B cell (primary cell): ENCODE measurements at regions not wholly inside any gene's neighbourhood (a gene's known extent, or its start where the extent isn't known, plus 50 kb on each side); places are given as distances from the start of the nearest gene placed in this dataset.

ENCODE experiments used
- ATAC-seq: fragments of 200-7000 bp; cut with Tn5 transposase; one replicate; pipeline ENCODE4 v1.10.0; 2021; ENCODE audit warnings: low read depth, mild to moderate bottlenecking, moderate number of reproducible peaks, moderate library complexity
- CTCF ChIA-PET: fragments of 350-600 bp; sonication (Branson Sonifier 250); formaldehyde crosslinking; loops from one replicate; lab custom pipeline; 2021; ENCODE audit warnings: antibody characterized with exemption, inconsistent platforms; lab: Charles Lee
- POLR2A ChIA-PET: fragments of 350-600 bp; sonication (Branson Sonifier 250); formaldehyde crosslinking; loops from one replicate; lab custom pipeline; 2021; ENCODE audit warnings: antibody characterized with exemption; lab: Charles Lee
- DNase-seq: peaks from one replicate; pipeline ENCODE4 v3.0.0; 2013
- H2AFZ ChIP-seq: 2 replicates; pipeline ENCODE4 v1.6.1; 2012; ENCODE audit warnings: mild to moderate bottlenecking, low read depth, low read length; ENCODE audit not compliant: insufficient read depth, poor library complexity, severe bottlenecking
- H3K27ac ChIP-seq, 2 donors: 1 replicate in 1 of 2; 2 replicates in 1 of 2; pipeline ENCODE4 v1.5.1; 2012 to 2013; ENCODE audit warnings: low read length in 2 of 2, mild to moderate bottlenecking in 2 of 2, moderate library complexity in 1 of 2
- H3K27me3 ChIP-seq, 4 experiments: fragments of 200-600 bp in 1 of 4; sonication (generic) in 1 of 4; replicated peaks in 1 of 4; 1 replicate in 2 of 4; 2 replicates in 2 of 4; pipeline versions ENCODE4 v1.6.1 to v1.7.0; 2013 to 2016; ENCODE audit warnings: low read length in 3 of 4, mild to moderate bottlenecking in 2 of 4, mixed read lengths in 1 of 4, moderate library complexity in 1 of 4; ENCODE audit not compliant: insufficient read depth in 4 of 4, control insufficient read depth in 3 of 4; ENCODE audit errors: control extremely low read depth in 1 of 4
- H3K36me3 ChIP-seq, 2 experiments: replicated peaks in 1 of 2; 1 replicate in 1 of 2; 2 replicates in 1 of 2; pipeline versions ENCODE4 v1.6.1 to v1.7.1; 2013; ENCODE audit warnings: low read length in 1 of 2; ENCODE audit not compliant: insufficient read depth in 2 of 2, control insufficient read depth in 1 of 2; ENCODE audit errors: control extremely low read depth in 1 of 2, extremely low read depth in 1 of 2
- H3K4me1 ChIP-seq, 2 donors: fragments of 200-600 bp in 1 of 2; sonication (generic) in 1 of 2; 1 replicate in 1 of 2; 2 replicates in 1 of 2; pipeline versions ENCODE4 v1.5.1 to v1.6.1; 2013 to 2017; ENCODE audit warnings: low read length in 2 of 2; ENCODE audit not compliant: control insufficient read depth in 2 of 2, insufficient read depth in 2 of 2
- H3K4me2 ChIP-seq: replicated peaks from 2 replicates; pipeline ENCODE3; 2012; ENCODE audit warnings: mild to moderate bottlenecking, low read depth, low read length; ENCODE audit not compliant: poor library complexity, severe bottlenecking
- H3K4me3 ChIP-seq, 5 experiments: fragments of 200-600 bp in 1 of 5; sonication (generic) in 1 of 5; 1 replicate in 3 of 5; 2 replicates in 2 of 5; pipeline versions ENCODE4 v1.5.1 to v1.7.0; 2011 to 2016; ENCODE audit warnings: low read length in 4 of 5, mild to moderate bottlenecking in 4 of 5, low read depth in 2 of 5, control low read depth in 1 of 5, moderate library complexity in 1 of 5; ENCODE audit not compliant: insufficient read depth in 1 of 5; ENCODE audit errors: control extremely low read depth in 1 of 5, extremely low read depth in 1 of 5
- H3K79me2 ChIP-seq: fragments of 200-600 bp; sonication (generic); one replicate; pipeline ENCODE4 v1.6.0; 2016; ENCODE audit warnings: low read length; ENCODE audit not compliant: control insufficient read depth, insufficient read depth
- H3K9ac ChIP-seq: fragments of 200-600 bp; sonication (generic); 2 replicates; pipeline ENCODE4 v1.6.1; 2017; ENCODE audit warnings: mild to moderate bottlenecking, low read length, moderate library complexity
- H3K9me3 ChIP-seq, 3 donors: one replicate each; pipeline versions ENCODE4 v1.6.1 to v1.7.1; 2013; ENCODE audit warnings: low read length in 2 of 3; ENCODE audit not compliant: control insufficient read depth in 2 of 3, insufficient read depth in 1 of 3; ENCODE audit errors: control extremely low read depth in 1 of 3
- H4K20me1 ChIP-seq: 2 replicates; pipeline ENCODE4 v1.6.0; 2012; ENCODE audit warnings: mild to moderate bottlenecking, low read length; ENCODE audit not compliant: insufficient read depth, control insufficient read depth, poor library complexity, severe bottlenecking
- H3K27ac Mint-ChIP-seq: one replicate; pipeline ENCODE4 v1.8.0; 2021; ENCODE audit warnings: mixed read lengths
- H3K27me3 Mint-ChIP-seq: one replicate; pipeline ENCODE4 v1.8.0; 2021; ENCODE audit warnings: mixed read lengths
- H3K4me1 Mint-ChIP-seq: one replicate; pipeline ENCODE4 v1.8.0; 2021; ENCODE audit warnings: mixed read lengths
- H3K4me3 Mint-ChIP-seq: one replicate; pipeline ENCODE4 v1.8.0; 2021; ENCODE audit warnings: mixed read lengths
- H3K9me3 Mint-ChIP-seq: one replicate; pipeline ENCODE4 v1.8.0; 2022; ENCODE audit warnings: mixed read lengths; ENCODE audit not compliant: insufficient read depth
- EZH2 ChIP-seq: IDR thresholded peaks from 2 replicates; pipeline ENCODE4 v1.6.1; 2012; ENCODE audit warnings: borderline replicate concordance, low read depth, mild to moderate bottlenecking, moderate library complexity, low read length; ENCODE audit not compliant: insufficient read depth, poor library complexity, severe bottlenecking
- WGBS: methylation state at CpG from one replicate; pipeline ENCODE4 v1.1.5; 2013; ENCODE audit warnings: missing lambda C conversion rate; ENCODE audit not compliant: insufficient coverage; 5-methylcytosine and 5-hydroxymethylcytosine counted together
- intact Hi-C: fragments of 100-400 bp; cut with micrococcal nuclease; formaldehyde crosslinking; loops from one replicate; pipeline ENCODE4 v1.10.0; 2022
- TF ChIP-seq, protein P1 (sequence below): fragments of 200-600 bp; IDR thresholded peaks from one replicate; pipeline ENCODE4 v1.8.0; 2022; ENCODE audit warnings: antibody characterized with exemption, mild to moderate bottlenecking

DNA sequence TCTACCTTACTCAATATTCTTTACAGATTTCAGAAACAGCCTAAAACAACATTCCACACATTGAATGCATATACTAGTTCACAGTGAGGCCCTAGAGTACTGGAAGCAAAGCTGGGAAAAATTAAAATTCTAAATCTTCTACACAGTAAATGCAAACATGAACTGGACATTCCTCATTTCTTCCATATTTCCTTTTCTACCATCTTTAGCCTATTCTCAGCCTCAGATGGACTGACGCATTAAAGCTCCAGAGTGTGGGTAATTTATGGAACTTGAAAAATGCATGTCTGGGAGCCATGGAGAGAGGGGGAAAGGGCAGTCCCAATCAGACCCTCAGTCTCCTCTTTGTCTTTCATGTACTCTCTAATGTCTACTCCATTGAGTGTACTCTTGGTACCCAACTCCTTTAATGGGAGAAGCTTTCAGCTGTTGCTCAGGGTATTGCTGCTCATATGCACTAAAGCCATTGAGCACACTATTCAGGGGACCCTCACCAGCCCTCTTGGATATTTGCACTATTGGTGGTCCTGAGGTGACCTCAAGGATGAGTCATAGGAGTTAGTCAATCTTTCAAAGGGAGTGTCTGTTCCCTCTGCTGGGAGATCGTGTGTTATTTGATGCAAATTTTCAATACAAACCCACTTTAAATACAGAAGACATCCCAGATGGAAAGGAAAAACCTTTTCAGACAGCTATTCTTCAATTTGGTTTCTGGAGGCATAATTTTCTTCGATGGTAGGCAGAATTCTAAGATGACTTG is 83.3 kb upstream of the KCNJ15 start:
- no peaks in the 10 kb centered on the region for H3K4me1 Mint-ChIP-seq
- Histone ChIP-seq H4K20me1 (no peaks in the 10 kb centered on the region), H2AFZ (no peak overlapping the region), H3K9me3 (no peaks in the 10 kb centered on the region), H3K4me3 (no peak overlapping the region), H3K79me2 (no peaks in the 10 kb centered on the region), H3K27me3 (no peaks in the 10 kb centered on the region), H3K4me2 (no peak overlapping the region), H3K27ac (no peak overlapping the region), H3K4me1 (no peaks in the 10 kb centered on the region), H3K36me3 (no peaks in the 10 kb centered on the region), H3K9ac (no peak overlapping the region)
- WGBS = no CpG with 5 or more reads among the region's 3 CpGs
- no peaks in the 10 kb centered on the region for H3K9me3 Mint-ChIP-seq
- no peaks in the 10 kb centered on the region for H3K27me3 Mint-ChIP-seq
- CTCF ChIA-PET = no interaction called here
- intact Hi-C loops = no loop called here
- no peak overlapping the region for H3K4me3 Mint-ChIP-seq
- TF ChIP-seq, protein P1, sequence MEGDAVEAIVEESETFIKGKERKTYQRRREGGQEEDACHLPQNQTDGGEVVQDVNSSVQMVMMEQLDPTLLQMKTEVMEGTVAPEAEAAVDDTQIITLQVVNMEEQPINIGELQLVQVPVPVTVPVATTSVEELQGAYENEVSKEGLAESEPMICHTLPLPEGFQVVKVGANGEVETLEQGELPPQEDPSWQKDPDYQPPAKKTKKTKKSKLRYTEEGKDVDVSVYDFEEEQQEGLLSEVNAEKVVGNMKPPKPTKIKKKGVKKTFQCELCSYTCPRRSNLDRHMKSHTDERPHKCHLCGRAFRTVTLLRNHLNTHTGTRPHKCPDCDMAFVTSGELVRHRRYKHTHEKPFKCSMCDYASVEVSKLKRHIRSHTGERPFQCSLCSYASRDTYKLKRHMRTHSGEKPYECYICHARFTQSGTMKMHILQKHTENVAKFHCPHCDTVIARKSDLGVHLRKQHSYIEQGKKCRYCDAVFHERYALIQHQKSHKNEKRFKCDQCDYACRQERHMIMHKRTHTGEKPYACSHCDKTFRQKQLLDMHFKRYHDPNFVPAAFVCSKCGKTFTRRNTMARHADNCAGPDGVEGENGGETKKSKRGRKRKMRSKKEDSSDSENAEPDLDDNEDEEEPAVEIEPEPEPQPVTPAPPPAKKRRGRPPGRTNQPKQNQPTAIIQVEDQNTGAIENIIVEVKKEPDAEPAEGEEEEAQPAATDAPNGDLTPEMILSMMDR = no peak
- no peak for TF ChIP-seq EZH2
- POLR2A ChIA-PET = no interaction called here
- ATAC-seq = no peak
- DNase-seq = no peak
- no peak overlapping the region for H3K27ac Mint-ChIP-seq

DNA sequence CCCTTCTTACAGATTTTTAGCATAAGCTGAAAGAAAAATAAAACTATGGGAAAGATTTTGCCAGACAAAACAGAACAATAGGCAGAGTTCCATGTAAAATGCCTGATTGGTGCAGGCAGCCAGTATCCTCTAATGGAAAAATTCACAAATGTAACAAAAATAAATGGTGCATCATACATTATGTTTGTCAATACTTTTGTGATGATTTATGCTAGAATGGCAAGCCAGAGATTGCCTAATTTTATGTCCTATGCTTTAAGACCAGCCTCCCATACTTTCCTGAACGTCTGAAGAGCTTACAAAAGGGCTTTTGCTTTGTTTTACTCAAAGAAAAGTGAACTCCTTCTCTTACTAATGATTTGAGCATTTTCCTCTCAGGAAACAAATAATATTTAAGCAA is 81.5 kb upstream of the KCNJ15 start:
- Histone ChIP-seq H3K4me3 (no peak overlapping the region), H3K27me3 (no peaks in the 10 kb centered on the region), H3K36me3 (no peaks in the 10 kb centered on the region), H3K79me2 (no peaks in the 10 kb centered on the region), H3K9ac (no peak overlapping the region), H4K20me1 (no peaks in the 10 kb centered on the region), H3K4me1 (no peaks in the 10 kb centered on the region), H3K27ac (no peak overlapping the region), H2AFZ (no peak overlapping the region), H3K9me3 (no peaks in the 10 kb centered on the region), H3K4me2 (no peak overlapping the region)
- no peak overlapping the region for H3K4me3 Mint-ChIP-seq
- ATAC-seq (no peak), DNase-seq (no peak)
- no peak overlapping the region for H3K27ac Mint-ChIP-seq
- no peaks in the 10 kb centered on the region for H3K9me3 Mint-ChIP-seq
- intact Hi-C loops = no loop called here
- ChIA-PET CTCF (no interaction called here), POLR2A (no interaction called here)
- no CpG with 5 or more reads among the region's 1 CpG for WGBS
- H3K27me3 Mint-ChIP-seq = no peaks in the 10 kb centered on the region
- TF ChIP-seq EZH2 = no peak
- TF ChIP-seq, protein P1 = no peak
- H3K4me1 Mint-ChIP-seq = no peaks in the 10 kb centered on the region
